ENCODE measurements at regions not wholly inside any gene's neighbourhood (a gene's known extent, or its start where the extent isn't known, plus 50 kb on each side); places are given as distances from the start of the nearest gene placed in this dataset.
"Not testable (repeated sequence)": the region's sequence is repeated elsewhere in the genome, so short reads cannot be mapped to it uniquely, and the experiment has no call there.

GRCh38 chr17:51429938-51430337 is 169.6 kb downstream of the UTP18 start:
- not testable (repeated sequence) for TF ChIP-seq POLR2AphosphoS5 (IDR thresholded peaks at IDR 0.05; ENCODE audit: low read depth); CTCF (conservative IDR thresholded peaks at IDR 0.05; ENCODE audit: low read depth in 2 of 2); EZH2 (IDR thresholded peaks at IDR 0.05; ENCODE audit: low read depth, unreplicated experiment); CREB1 (CRISPR knock-in tag; IDR thresholded peaks at IDR 0.05; ENCODE audit: low read depth); EZH2phosphoT487 (IDR thresholded peaks at IDR 0.05; ENCODE audit: unreplicated experiment); REST (IDR thresholded peaks at IDR 0.05; ENCODE audit: unreplicated experiment); ETS1 (IDR thresholded peaks at IDR 0.05); ZNF462 (CRISPR knock-in tag; IDR thresholded peaks at IDR 0.05); JUNB (IDR thresholded peaks at IDR 0.05; ENCODE audit: unreplicated experiment); ZNF114 (CRISPR knock-in tag; IDR thresholded peaks at IDR 0.05); STAT1 (IDR thresholded peaks at IDR 0.05; ENCODE audit: unreplicated experiment); NANOG (IDR thresholded peaks at IDR 0.05; ENCODE audit: borderline replicate concordance)
